Heart left ventricle (tissue), 16 donors: ENCODE measurements at regions not wholly inside any gene's neighbourhood (a gene's known extent, or its start where the extent isn't known, plus 50 kb on each side); places are given as distances from the start of the nearest gene placed in this dataset.

ENCODE experiments used
- ATAC-seq, 4 donors: fragments of 200-7000 bp; cut with Tn5 transposase; one replicate each; pipeline ENCODE4 v1.9.1; 2020 to 2022; ENCODE audit warnings: moderate library complexity in 4 of 4, mild to moderate bottlenecking in 3 of 4, moderate number of reproducible peaks in 1 of 4
- DNase-seq, 5 donors: peaks; one replicate each; pipeline ENCODE4 v3.0.0-alpha.2; 2020
- H3K27ac ChIP-seq, 12 donors: fragments of 200-600 bp; sonication (generic) in 4 of 12; one replicate each; pipeline versions ENCODE4 v1.5.0 to v1.8.0; 2016 to 2022; ENCODE audit warnings: mild to moderate bottlenecking in 2 of 12
- H3K27me3 ChIP-seq, 9 donors: fragments of 200-600 bp; sonication (generic) in 2 of 9; one replicate each; pipeline versions ENCODE4 v1.5.1 to v1.8.0; 2016 to 2022; ENCODE audit warnings: mild to moderate bottlenecking in 3 of 9
- H3K36me3 ChIP-seq, 9 donors: fragments of 200-600 bp; sonication (generic) in 2 of 9; one replicate each; pipeline versions ENCODE4 v1.5.0 to v1.8.0; 2018 to 2022; ENCODE audit warnings: mild to moderate bottlenecking in 2 of 9
- H3K4me1 ChIP-seq, 12 donors: fragments of 200-600 bp; sonication (generic) in 4 of 12; one replicate each; pipeline versions ENCODE4 v1.5.0 to v1.8.0; 2016 to 2022; ENCODE audit warnings: mild to moderate bottlenecking in 3 of 12
- H3K4me3 ChIP-seq, 12 donors: fragments of 200-600 bp; sonication (generic) in 4 of 12; one replicate each; pipeline versions ENCODE4 v1.5.0 to v1.8.0; 2017 to 2022; ENCODE audit warnings: mild to moderate bottlenecking in 9 of 12, moderate library complexity in 4 of 12
- H3K9me3 ChIP-seq, 12 donors: fragments of 200-600 bp; sonication (generic) in 4 of 12; one replicate each; pipeline versions ENCODE4 v1.5.0 to v1.8.0; 2016 to 2022; ENCODE audit warnings: mild to moderate bottlenecking in 1 of 12
- POLR2A ChIP-seq, 2 donors: fragments of 450-650 bp; IDR thresholded peaks; one replicate each; pipeline ENCODE4 v1.6.1; 2017; ENCODE audit warnings: antibody characterized with exemption in 2 of 2, mild to moderate bottlenecking in 2 of 2, moderate library complexity in 2 of 2
- WGBS, 4 donors: extraction: QIAGEN DNeasy Blood & Tissue Kit in 2 of 4; methylation state at CpG; one replicate each; pipeline versions ENCODE4 v1.1.5 to v1.1.7; 2013 to 2018; 5-methylcytosine and 5-hydroxymethylcytosine counted together
- intact Hi-C, 10 donors: fragments of 100-400 bp; cut with DNase I; formaldehyde crosslinking; loops; one replicate each; pipeline versions ENCODE4 v1.11.1 to v1.14.2; 2022
- TF ChIP-seq, protein P1 (sequence below), 12 donors: fragments of 200-600 bp; sonication (generic) in 4 of 12; IDR thresholded peaks; one replicate each; pipeline versions ENCODE4 v1.5.0 to v1.8.0; 2018 to 2022; ENCODE audit warnings: antibody characterized with exemption in 12 of 12, mild to moderate bottlenecking in 5 of 12
- donor health status: ischemic (EF 13 %, LVEDD 7.1; RV severe dilation, severe dysfunction).
- donor health status: healthy with polysubstance abuse.
- donor health status: DM: no; HTN: yes; CAD: no.
- donor health status: DM: no; HTN: no; CAD: no.
- donor health status: ischemic (EF 25% LVEDD 6.9; RV normal size, moderate dysfunction).
- donor health status: ischemic (EF 25% LVEDD 5.7; RV mildly dilated, moderate dysfunction).
- donor health status: healthy.
- donor health status: DM: yes; HTN: yes; CAD: no.
- donor health status: ischemic (EF 35%, LVEDD 5.7; RV mildly dilated, moderate dysfunction).
- donor health status: nonischemic (EF 11% LVEDD 7.7; RV severe dilation, severe dysfunction).
- donor health status: DM: yes; HTN: yes; CAD: no.
- donor health status: PGD.
- donor health status: ischemic (EF 29% LVEDD 5.4; RV normal size, mild dysfunction).
- donor health status: nonischemic (EF 23%, LVEDD 6.1; RV moderate dilation, normal function).

GRCh38 chr2:59726228-59727120 is 827.0 kb downstream of the BCL11A start:
- WGBS, 4 donors, result 78 to 79% (median 79%) methylated on average over 9 of the region's 9 CpGs
- intact Hi-C loops, result no loop called here
- no peak for ATAC-seq

GRCh38 chr2:59724746-59725145 is 828.7 kb downstream of the BCL11A start:
- intact Hi-C loops, result no loop called here
- H3K27me3 ChIP-seq, result no peaks in the 10 kb centered on the region

More at GRCh38 chr2:59726228-59727120, 827.0 kb downstream of the BCL11A start:
- Histone ChIP-seq H3K9me3 (no peaks in the 10 kb centered on the region), H3K36me3 (no peaks in the 10 kb centered on the region), H3K4me1 (no peaks in the 10 kb centered on the region), H3K4me3 (no peak overlapping the region), H3K27me3 (no peaks in the 10 kb centered on the region), H3K27ac (no peak overlapping the region)
- TF ChIP-seq, protein P1, sequence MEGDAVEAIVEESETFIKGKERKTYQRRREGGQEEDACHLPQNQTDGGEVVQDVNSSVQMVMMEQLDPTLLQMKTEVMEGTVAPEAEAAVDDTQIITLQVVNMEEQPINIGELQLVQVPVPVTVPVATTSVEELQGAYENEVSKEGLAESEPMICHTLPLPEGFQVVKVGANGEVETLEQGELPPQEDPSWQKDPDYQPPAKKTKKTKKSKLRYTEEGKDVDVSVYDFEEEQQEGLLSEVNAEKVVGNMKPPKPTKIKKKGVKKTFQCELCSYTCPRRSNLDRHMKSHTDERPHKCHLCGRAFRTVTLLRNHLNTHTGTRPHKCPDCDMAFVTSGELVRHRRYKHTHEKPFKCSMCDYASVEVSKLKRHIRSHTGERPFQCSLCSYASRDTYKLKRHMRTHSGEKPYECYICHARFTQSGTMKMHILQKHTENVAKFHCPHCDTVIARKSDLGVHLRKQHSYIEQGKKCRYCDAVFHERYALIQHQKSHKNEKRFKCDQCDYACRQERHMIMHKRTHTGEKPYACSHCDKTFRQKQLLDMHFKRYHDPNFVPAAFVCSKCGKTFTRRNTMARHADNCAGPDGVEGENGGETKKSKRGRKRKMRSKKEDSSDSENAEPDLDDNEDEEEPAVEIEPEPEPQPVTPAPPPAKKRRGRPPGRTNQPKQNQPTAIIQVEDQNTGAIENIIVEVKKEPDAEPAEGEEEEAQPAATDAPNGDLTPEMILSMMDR (IDR thresholded peaks at IDR 0.05), result no peak
- no peak for TF ChIP-seq POLR2A (IDR thresholded peaks at IDR 0.05)
- DNase-seq, result no peak

GRCh38 chr2:59720296-59720866 is 833.1 kb downstream of the BCL11A start:
- Histone ChIP-seq H3K27ac (no peak overlapping the region), H3K27me3 (no peaks in the 10 kb centered on the region), H3K4me1 (no peaks in the 10 kb centered on the region), H3K36me3 (no peaks in the 10 kb centered on the region), H3K9me3 (no peaks in the 10 kb centered on the region), H3K4me3 (no peak overlapping the region)
- TF ChIP-seq, protein P1 (IDR thresholded peaks at IDR 0.05), result no peak
- no peak for TF ChIP-seq POLR2A (IDR thresholded peaks at IDR 0.05)
- intact Hi-C loops, result no loop called here
- ATAC-seq, result no peak
- WGBS, 4 donors, result 78 to 86% (median 82%) methylated on average over 4 of the region's 4 CpGs
- no peak for DNase-seq

More at GRCh38 chr2:59724746-59725145, 828.7 kb downstream of the BCL11A start:
- Histone ChIP-seq H3K27ac (no peak overlapping the region), H3K36me3 (no peaks in the 10 kb centered on the region), H3K4me3 (no peak overlapping the region), H3K9me3 (no peaks in the 10 kb centered on the region), H3K4me1 (no peaks in the 10 kb centered on the region)
- 75 to 86% (median 82%) methylated on average over 3 of the region's 3 CpGs for WGBS, 4 donors
- TF ChIP-seq POLR2A (IDR thresholded peaks at IDR 0.05), result no peak
- TF ChIP-seq, protein P1 (IDR thresholded peaks at IDR 0.05), result no peak
- DNase-seq (no peak), ATAC-seq (no peak)

GRCh38 chr2:59713577-59713976 is 839.9 kb downstream of the BCL11A start:
- no peak for ATAC-seq
- no peaks in the 10 kb centered on the region for H3K9me3 ChIP-seq
- H3K4me3 ChIP-seq, result no peak overlapping the region
- no peak overlapping the region for H3K27ac ChIP-seq
- no peaks in the 10 kb centered on the region for H3K27me3 ChIP-seq
- DNase-seq, result no peak
- H3K4me1 ChIP-seq, result no peaks in the 10 kb centered on the region
- intact Hi-C loops, result no loop called here
- TF ChIP-seq, protein P1 (IDR thresholded peaks at IDR 0.05), result no peak
- no peak for TF ChIP-seq POLR2A (IDR thresholded peaks at IDR 0.05)
- no peaks in the 10 kb centered on the region for H3K36me3 ChIP-seq
- WGBS, 4 donors, result 65 to 76% (median 72%) methylated on average over 3 of the region's 3 CpGs
